ENCODE measurements at regions not wholly inside any gene's neighbourhood (a gene's known extent, or its start where the extent isn't known, plus 50 kb on each side); places are given as distances from the start of the nearest gene placed in this dataset.

GRCh38 chr16:73213732-73214455, 166.0 kb upstream of the ZFHX3 start:
- ChIA-PET POLR2A (interaction anchor here (0.9 to 2.6 kb wide), 8 partner anchors 9 to 381 kb away, joined by 3 to 36 read pairs (median 6); no protein-coding TSS in a partner anchor), CTCF (interaction anchor here (0.9 to 1.6 kb wide), 9 partner anchors 9 to 711 kb away, joined by 3 to 8 read pairs (median 4); no protein-coding TSS in a partner anchor)
- no peak for DNase-seq (ENCODE audit: low read depth, low spot score)
- no peak for TF ChIP-seq CTCF (IDR thresholded peaks at IDR 0.05; ENCODE audit: insufficient read depth, low read length, missing control alignments)
- no peak overlapping the region for H3K4me3 ChIP-seq (ENCODE audit: low read depth, low read length)

GRCh38 chr16:73212431-73212830, 164.5 kb upstream of the ZFHX3 start:
- no peak for TF ChIP-seq CTCF (IDR thresholded peaks at IDR 0.05; ENCODE audit: insufficient read depth, low read length, missing control alignments)
- POLR2A ChIA-PET = no interaction called here
- no peak overlapping the region for H3K4me3 ChIP-seq (ENCODE audit: low read depth, low read length)
- CTCF ChIA-PET = interaction anchor here (0.8 to 1.5 kb wide), 3 partner anchors 11 to 380 kb away, joined by 3 to 4 read pairs (median 3); no protein-coding TSS in a partner anchor
- no peak for DNase-seq (ENCODE audit: low read depth, low spot score)

GRCh38 chr16:73210686-73211085, 162.8 kb upstream of the ZFHX3 start:
- no peak overlapping the region for H3K4me3 ChIP-seq (ENCODE audit: low read depth, low read length)
- ChIA-PET CTCF (interaction anchor here (0.6 kb wide), 1 partner anchor 363 kb away, joined by 3 read pairs; no protein-coding TSS in a partner anchor), POLR2A (no interaction called here)
- no peak for TF ChIP-seq CTCF (IDR thresholded peaks at IDR 0.05; ENCODE audit: insufficient read depth, low read length, missing control alignments)
- no peak for DNase-seq (ENCODE audit: low read depth, low spot score)

- POLR2A ChIA-PET = no interaction called here
- CTCF ChIA-PET = interaction anchor here (0.6 to 0.7 kb wide), 2 partner anchors 34 to 363 kb away, joined by 3 read pairs; no protein-coding TSS in a partner anchor
- no peak for TF ChIP-seq CTCF (IDR thresholded peaks at IDR 0.05; ENCODE audit: insufficient read depth, low read length, missing control alignments)
Observed at GRCh38 chr16:73210084-73210483, 162.2 kb upstream of the ZFHX3 start.

GRCh38 chr16:73209190-73209589, 161.3 kb upstream of the ZFHX3 start:
- CTCF ChIA-PET = interaction anchor here (0.7 kb wide), 1 partner anchor 33 kb away, joined by 3 read pairs; no protein-coding TSS in a partner anchor
- DNase-seq (ENCODE audit: low read depth, low spot score) = no peak
- POLR2A ChIA-PET = no interaction called here
- no peak overlapping the region for H3K4me3 ChIP-seq (ENCODE audit: low read depth, low read length)
- no peak for TF ChIP-seq CTCF (IDR thresholded peaks at IDR 0.05; ENCODE audit: insufficient read depth, low read length, missing control alignments)

More at GRCh38 chr16:73210084-73210483, 162.2 kb upstream of the ZFHX3 start:
- DNase-seq (ENCODE audit: low read depth, low spot score) = no peak
- no peak overlapping the region for H3K4me3 ChIP-seq (ENCODE audit: low read depth, low read length)

GRCh38 chr16:73206151-73206707, 158.3 kb upstream of the ZFHX3 start:
- CTCF ChIA-PET = interaction anchor here (2.3 kb wide), 1 partner anchor 7 kb away, joined by 8 read pairs; no protein-coding TSS in a partner anchor

More at GRCh38 chr16:73206151-73206707, 158.3 kb upstream of the ZFHX3 start:
- H3K4me3 ChIP-seq (ENCODE audit: low read depth, low read length) = no peak overlapping the region
- POLR2A ChIA-PET = no interaction called here
- DNase-seq (ENCODE audit: low read depth, low spot score) = no peak
- no peak for TF ChIP-seq CTCF (IDR thresholded peaks at IDR 0.05; ENCODE audit: insufficient read depth, low read length, missing control alignments)

Data from AG04449 (cell line).